Panc1 (cell line): ENCODE measurements at regions not wholly inside any gene's neighbourhood (a gene's known extent, or its start where the extent isn't known, plus 50 kb on each side); places are given as distances from the start of the nearest gene placed in this dataset.

Source experiments
- ATAC-seq: fragments of 200-7000 bp; cut with Tn5 transposase; 2 replicates; pipeline ENCODE4 v1.9.1; 2020; ENCODE audit warnings: mild to moderate bottlenecking, moderate library complexity
- BruUV-seq: library from RNA; stranded (reverse); fragments of 400-500 nt; replicated peaks from 2 replicates; lab custom pipeline; 2021; lab: Mats Ljungman, UMichigan
- CTCF ChIA-PET: fragments of 300-600 bp; sonication (Branson Sonifier 250); formaldehyde crosslinking; loops from one replicate; lab custom pipeline; 2022; ENCODE audit warnings: antibody characterized with exemption; lab: Charles Lee
- POLR2A ChIA-PET: fragments of 300-600 bp; sonication (Branson Sonifier 250); formaldehyde crosslinking; loops from one replicate; lab custom pipeline; 2022; ENCODE audit warnings: antibody characterized with exemption; lab: Charles Lee
- DNase-seq: peaks from one replicate; pipeline ENCODE4 v3.0.0-alpha.2; 2010; ENCODE audit warnings: low read depth, low spot score
- H3K27ac ChIP-seq: 2 replicates; pipeline ENCODE4 v1.5.1; 2011; ENCODE audit warnings: mild to moderate bottlenecking, low read length, inconsistent platforms
- H3K27me3 ChIP-seq: fragments of 200-500 bp; sonication (Bioruptor generic); 2 replicates; pipeline ENCODE4 v1.6.0; 2014; ENCODE audit warnings: low read length, inconsistent platforms; ENCODE audit not compliant: control insufficient read depth, insufficient read depth
- H3K36me3 ChIP-seq: fragments of 200-500 bp; sonication (Bioruptor generic); 2 replicates; pipeline ENCODE4 v1.5.1; 2014; ENCODE audit warnings: inconsistent platforms, mild to moderate bottlenecking, low read length, moderate library complexity; ENCODE audit not compliant: control insufficient read depth, insufficient read depth
- H3K4me1 ChIP-seq: 2 replicates; pipeline ENCODE4 v1.5.1; 2011; ENCODE audit warnings: inconsistent platforms, mild to moderate bottlenecking, low read length, moderate library complexity; ENCODE audit not compliant: control insufficient read depth, insufficient read depth
- H3K4me3 ChIP-seq, 2 experiments: 2 replicates each; pipeline ENCODE4 v1.5.1; 2011 to 2012; ENCODE audit warnings: low read depth in 2 of 2, low read length in 2 of 2, mild to moderate bottlenecking in 2 of 2, inconsistent platforms in 1 of 2, moderate library complexity in 1 of 2
- H3K9me3 ChIP-seq: fragments of 200-500 bp; sonication (Bioruptor generic); 2 replicates; pipeline ENCODE4 v1.5.1; 2014; ENCODE audit warnings: low read depth, mild to moderate bottlenecking, inconsistent platforms, low read length, moderate library complexity; ENCODE audit not compliant: control insufficient read depth, insufficient read depth
- POLR2AphosphoS5 ChIP-seq: IDR thresholded peaks from 2 replicates; pipeline ENCODE4 v1.6.1; 2012; ENCODE audit warnings: mild to moderate bottlenecking, low read depth, low read length, moderate library complexity
- SIN3A ChIP-seq: IDR thresholded peaks from 2 replicates; pipeline ENCODE4 v1.6.1; 2012; ENCODE audit warnings: low read depth, mild to moderate bottlenecking, low read length, moderate library complexity, borderline replicate concordance; ENCODE audit not compliant: insufficient read depth
- TCF7L2 ChIP-seq: IDR thresholded peaks from 2 replicates; pipeline ENCODE4 v1.6.1; 2011; ENCODE audit warnings: mild to moderate bottlenecking, low read depth, low read length, inconsistent platforms
- in situ Hi-C: cut with HindIII; loops from 2 replicates; pipeline ENCODE4 v1.10.0; 2016; ENCODE audit warnings: low sequenced_read_pairs, low pct_unique_long_range_greater_than_20kb
- intact Hi-C: fragments of 100-400 bp; cut with micrococcal nuclease; formaldehyde crosslinking; loops from one replicate; pipeline ENCODE4 v1.10.0; 2022; ENCODE audit not compliant: unreplicated experiment
- TF ChIP-seq, protein P1 (sequence below): fragments of 450-650 bp; IDR thresholded peaks from 2 replicates; pipeline ENCODE4 v1.5.1; 2017; ENCODE audit warnings: mild to moderate bottlenecking
- TF ChIP-seq, protein P2 (sequence below), 2 experiments: IDR thresholded peaks; 2 replicates each; pipeline ENCODE4 v1.6.1; 2011 to 2012; ENCODE audit warnings: low read depth in 2 of 2, control low read depth in 1 of 2, low read length in 1 of 2, mild to moderate bottlenecking in 1 of 2, moderate library complexity in 1 of 2; ENCODE audit not compliant: insufficient read depth in 1 of 2

DNA sequence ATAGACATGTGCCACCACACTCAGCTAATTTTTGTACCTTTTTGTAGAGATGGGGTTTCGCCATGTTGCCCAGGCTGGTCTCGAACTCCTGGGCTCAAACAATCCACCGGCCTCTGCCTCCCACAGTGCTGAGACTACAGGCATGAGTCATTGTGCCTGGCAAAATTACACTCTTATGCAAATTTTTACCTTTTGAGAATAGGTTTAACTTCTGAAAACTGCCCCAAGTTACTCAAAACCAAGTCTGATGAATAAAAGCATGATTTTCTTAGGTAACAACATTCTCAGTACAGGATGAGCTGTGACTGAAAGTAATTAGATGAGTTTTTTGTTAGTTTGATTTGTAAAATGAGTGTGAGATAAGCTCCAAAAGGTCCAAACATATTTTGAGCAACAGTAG, 166.0 kb downstream of the RPS29 start:
- POLR2A ChIA-PET = interaction anchor here (0.7 kb wide), 1 partner anchor 111 kb away, joined by 8 read pairs; no protein-coding TSS in a partner anchor
- CTCF ChIA-PET = no interaction called here
- in situ Hi-C loops (no loop called here), intact Hi-C loops (no loop called here)
- Histone ChIP-seq H3K4me1 (no peaks in the 10 kb centered on the region), H3K4me3 (no peak overlapping the region), H3K9me3 (no peaks in the 10 kb centered on the region), H3K27ac (no peak overlapping the region), H3K27me3 (peaks cover 7% of the 10 kb centered on the region; the same call in 1 of the 2 replicates), H3K36me3 (no peaks in the 10 kb centered on the region)
- DNase-seq (no peak), ATAC-seq (no peak)
- no TSS peak for BruUV-seq
- TF ChIP-seq POLR2AphosphoS5 (no peak), SIN3A (no peak), TCF7L2 (no peak)
- TF ChIP-seq, protein P1, sequence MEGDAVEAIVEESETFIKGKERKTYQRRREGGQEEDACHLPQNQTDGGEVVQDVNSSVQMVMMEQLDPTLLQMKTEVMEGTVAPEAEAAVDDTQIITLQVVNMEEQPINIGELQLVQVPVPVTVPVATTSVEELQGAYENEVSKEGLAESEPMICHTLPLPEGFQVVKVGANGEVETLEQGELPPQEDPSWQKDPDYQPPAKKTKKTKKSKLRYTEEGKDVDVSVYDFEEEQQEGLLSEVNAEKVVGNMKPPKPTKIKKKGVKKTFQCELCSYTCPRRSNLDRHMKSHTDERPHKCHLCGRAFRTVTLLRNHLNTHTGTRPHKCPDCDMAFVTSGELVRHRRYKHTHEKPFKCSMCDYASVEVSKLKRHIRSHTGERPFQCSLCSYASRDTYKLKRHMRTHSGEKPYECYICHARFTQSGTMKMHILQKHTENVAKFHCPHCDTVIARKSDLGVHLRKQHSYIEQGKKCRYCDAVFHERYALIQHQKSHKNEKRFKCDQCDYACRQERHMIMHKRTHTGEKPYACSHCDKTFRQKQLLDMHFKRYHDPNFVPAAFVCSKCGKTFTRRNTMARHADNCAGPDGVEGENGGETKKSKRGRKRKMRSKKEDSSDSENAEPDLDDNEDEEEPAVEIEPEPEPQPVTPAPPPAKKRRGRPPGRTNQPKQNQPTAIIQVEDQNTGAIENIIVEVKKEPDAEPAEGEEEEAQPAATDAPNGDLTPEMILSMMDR = no peak
- TF ChIP-seq, protein P2, sequence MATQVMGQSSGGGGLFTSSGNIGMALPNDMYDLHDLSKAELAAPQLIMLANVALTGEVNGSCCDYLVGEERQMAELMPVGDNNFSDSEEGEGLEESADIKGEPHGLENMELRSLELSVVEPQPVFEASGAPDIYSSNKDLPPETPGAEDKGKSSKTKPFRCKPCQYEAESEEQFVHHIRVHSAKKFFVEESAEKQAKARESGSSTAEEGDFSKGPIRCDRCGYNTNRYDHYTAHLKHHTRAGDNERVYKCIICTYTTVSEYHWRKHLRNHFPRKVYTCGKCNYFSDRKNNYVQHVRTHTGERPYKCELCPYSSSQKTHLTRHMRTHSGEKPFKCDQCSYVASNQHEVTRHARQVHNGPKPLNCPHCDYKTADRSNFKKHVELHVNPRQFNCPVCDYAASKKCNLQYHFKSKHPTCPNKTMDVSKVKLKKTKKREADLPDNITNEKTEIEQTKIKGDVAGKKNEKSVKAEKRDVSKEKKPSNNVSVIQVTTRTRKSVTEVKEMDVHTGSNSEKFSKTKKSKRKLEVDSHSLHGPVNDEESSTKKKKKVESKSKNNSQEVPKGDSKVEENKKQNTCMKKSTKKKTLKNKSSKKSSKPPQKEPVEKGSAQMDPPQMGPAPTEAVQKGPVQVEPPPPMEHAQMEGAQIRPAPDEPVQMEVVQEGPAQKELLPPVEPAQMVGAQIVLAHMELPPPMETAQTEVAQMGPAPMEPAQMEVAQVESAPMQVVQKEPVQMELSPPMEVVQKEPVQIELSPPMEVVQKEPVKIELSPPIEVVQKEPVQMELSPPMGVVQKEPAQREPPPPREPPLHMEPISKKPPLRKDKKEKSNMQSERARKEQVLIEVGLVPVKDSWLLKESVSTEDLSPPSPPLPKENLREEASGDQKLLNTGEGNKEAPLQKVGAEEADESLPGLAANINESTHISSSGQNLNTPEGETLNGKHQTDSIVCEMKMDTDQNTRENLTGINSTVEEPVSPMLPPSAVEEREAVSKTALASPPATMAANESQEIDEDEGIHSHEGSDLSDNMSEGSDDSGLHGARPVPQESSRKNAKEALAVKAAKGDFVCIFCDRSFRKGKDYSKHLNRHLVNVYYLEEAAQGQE (IDR thresholded peaks at IDR 0.05; ENCODE audit: insufficient read depth in 1 of 2, low read depth in 2 of 2, low read length in 1 of 2) = no peak

DNA sequence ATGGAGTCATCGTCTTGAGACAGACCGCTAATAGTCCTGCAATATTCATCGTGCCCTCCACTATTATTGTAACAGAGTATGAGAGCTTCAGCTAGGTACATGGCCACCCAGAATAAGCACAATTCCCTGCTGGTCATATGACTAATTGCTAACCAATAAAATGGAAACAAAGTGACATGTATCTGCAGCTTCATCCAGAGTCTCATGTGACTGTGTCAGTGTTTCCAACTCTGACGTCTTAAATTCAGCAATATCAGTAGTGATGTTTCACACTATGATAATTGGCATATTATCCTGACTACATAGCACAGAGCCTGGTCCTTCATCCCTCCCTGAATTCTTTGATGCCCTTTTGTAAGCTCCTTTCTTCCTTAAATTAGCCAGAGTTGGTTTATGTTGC, 167.4 kb downstream of the RPS29 start:
- intact Hi-C loops = no loop called here
- in situ Hi-C loops = no loop called here
- ATAC-seq (no peak), DNase-seq (no peak)
- Histone ChIP-seq H3K27ac (no peak overlapping the region), H3K4me3 (no peak overlapping the region), H3K9me3 (no peaks in the 10 kb centered on the region), H3K36me3 (no peaks in the 10 kb centered on the region), H3K4me1 (no peaks in the 10 kb centered on the region), H3K27me3 (peaks cover 7% of the 10 kb centered on the region; the same call in 1 of the 2 replicates)
- BruUV-seq = no TSS peak
- ChIA-PET POLR2A (no interaction called here), CTCF (no interaction called here)
- TF ChIP-seq, protein P2 (IDR thresholded peaks at IDR 0.05; ENCODE audit: insufficient read depth in 1 of 2, low read depth in 2 of 2, low read length in 1 of 2) = no peak
- TF ChIP-seq TCF7L2 (no peak), POLR2AphosphoS5 (no peak)
- TF ChIP-seq, protein P1 = no peak
